Mesendoderm (in vitro differentiated cells): ENCODE measurements at regions not wholly inside any gene's neighbourhood (a gene's known extent, or its start where the extent isn't known, plus 50 kb on each side); places are given as distances from the start of the nearest gene placed in this dataset.

Experiments
- DNase-seq: peaks from one replicate; pipeline ENCODE4 v3.0.0; 2013
- H2AK5ac ChIP-seq: 2 replicates; pipeline ENCODE4 v1.6.1; 2013; ENCODE audit warnings: low read length, inconsistent platforms
- H2BK120ac ChIP-seq: 2 replicates; pipeline ENCODE4 v1.6.1; 2013; ENCODE audit warnings: low read depth, mild to moderate bottlenecking, low read length, moderate library complexity, mixed read lengths
- H2BK15ac ChIP-seq: replicated peaks from 2 replicates; pipeline ENCODE4 v1.6.1; 2013; ENCODE audit warnings: low read depth, mild to moderate bottlenecking, moderate library complexity
- H2BK5ac ChIP-seq: 2 replicates; pipeline ENCODE4 v1.6.1; 2013; ENCODE audit warnings: low read length, inconsistent platforms
- H3K18ac ChIP-seq: 2 replicates; pipeline ENCODE4 v1.6.1; 2013; ENCODE audit warnings: mild to moderate bottlenecking, low read length, mixed read lengths
- H3K23ac ChIP-seq: one replicate; pipeline ENCODE4 v1.6.1; 2013; ENCODE audit warnings: low read length
- H3K27ac ChIP-seq: 2 replicates; pipeline ENCODE4 v1.5.1; 2013; ENCODE audit warnings: low read depth, mild to moderate bottlenecking, inconsistent platforms, low read length, moderate library complexity
- H3K27me3 ChIP-seq: 2 replicates; pipeline ENCODE4 v1.6.1; 2013; ENCODE audit warnings: low read length, control low read depth, mild to moderate bottlenecking, inconsistent platforms; ENCODE audit not compliant: insufficient read depth, poor library complexity
- H3K36me3 ChIP-seq: 2 replicates; pipeline ENCODE4 v1.6.1; 2013; ENCODE audit warnings: low read length, inconsistent platforms; ENCODE audit not compliant: control insufficient read depth, insufficient read depth
- H3K4ac ChIP-seq: one replicate; pipeline ENCODE4 v1.6.1; 2013; ENCODE audit warnings: low read depth, mild to moderate bottlenecking, low read length, moderate library complexity
- H3K4me1 ChIP-seq: 2 replicates; pipeline ENCODE4 v1.6.1; 2013; ENCODE audit warnings: low read depth, low read length, inconsistent platforms; ENCODE audit not compliant: control insufficient read depth
- H3K4me2 ChIP-seq: 2 replicates; pipeline ENCODE4 v1.6.1; 2013; ENCODE audit warnings: low read length
- H3K4me3 ChIP-seq: 2 replicates; pipeline ENCODE4 v1.5.1; 2013; ENCODE audit warnings: mild to moderate bottlenecking, low read length
- H3K56ac ChIP-seq: one replicate; pipeline ENCODE4 v1.6.1; 2013; ENCODE audit warnings: low read length
- H3K79me1 ChIP-seq: 2 replicates; pipeline ENCODE4 v1.6.1; 2013; ENCODE audit warnings: low read length, inconsistent platforms
- H3K79me2 ChIP-seq: 2 replicates; pipeline ENCODE4 v1.6.1; 2013; ENCODE audit warnings: mild to moderate bottlenecking, low read length; ENCODE audit not compliant: control insufficient read depth, insufficient read depth
- H3K9ac ChIP-seq: 2 replicates; pipeline ENCODE4 v1.6.1; 2013; ENCODE audit warnings: low read length, inconsistent platforms
- H4K5ac ChIP-seq: one replicate; pipeline ENCODE4 v1.6.1; 2013; ENCODE audit warnings: low read length
- H4K8ac ChIP-seq: one replicate; pipeline ENCODE4 v1.6.1; 2013; ENCODE audit warnings: low read depth, mild to moderate bottlenecking, control low read depth, low read length, moderate library complexity
- WGBS: extraction: QIAGEN DNeasy Blood & Tissue Kit; methylation state at CpG from one replicate; pipeline ENCODE4 v1.1.7; 2013; ENCODE audit warnings: low lambda C conversion rate, missing lambda C conversion rate; ENCODE audit not compliant: insufficient coverage; ENCODE audit errors: extremely low coverage; 5-methylcytosine and 5-hydroxymethylcytosine counted together

GRCh38 chr15:69819371-69819770 is 278.3 kb downstream of the TLE3 start:
- no peak for DNase-seq
- H3K9ac ChIP-seq, result no peak overlapping the region
- no peak overlapping the region for H2BK120ac ChIP-seq
- H3K27me3 ChIP-seq, result no peaks in the 10 kb centered on the region
- no peak overlapping the region for H3K18ac ChIP-seq
- H3K4me3 ChIP-seq, result no peak overlapping the region
- H3K23ac ChIP-seq, result no peak overlapping the region
- H3K56ac ChIP-seq, result no peak overlapping the region
- no peak overlapping the region for H2AK5ac ChIP-seq
- H2BK5ac ChIP-seq, result no peak overlapping the region
- H3K79me2 ChIP-seq, result no peaks in the 10 kb centered on the region
- WGBS, result no CpG with 5 or more reads among the region's 3 CpGs
- H4K8ac ChIP-seq, result no peak overlapping the region
- H2BK15ac ChIP-seq, result no peak overlapping the region
- H3K4me2 ChIP-seq, result no peak overlapping the region
- no peaks in the 10 kb centered on the region for H3K36me3 ChIP-seq
- no peak overlapping the region for H3K4ac ChIP-seq
- H3K79me1 ChIP-seq, result no peaks in the 10 kb centered on the region
- H4K5ac ChIP-seq, result no peak overlapping the region
- H3K27ac ChIP-seq, result no peak overlapping the region
- peaks cover 8% of the 10 kb centered on the region for H3K4me1 ChIP-seq

GRCh38 chr15:69820819-69821218 is 276.9 kb downstream of the TLE3 start:
- H2BK5ac ChIP-seq, result no peak overlapping the region
- H3K4me1 ChIP-seq, result peaks cover 8% of the 10 kb centered on the region
- H3K27ac ChIP-seq, result peak overlapping the region; percentile 25
- WGBS, result no CpG with 5 or more reads among the region's 7 CpGs
- H3K27me3 ChIP-seq, result no peaks in the 10 kb centered on the region
- H3K4me3 ChIP-seq, result no peak overlapping the region
- no peak overlapping the region for H3K23ac ChIP-seq
- H3K4ac ChIP-seq, result no peak overlapping the region
- no peak overlapping the region for H2BK120ac ChIP-seq
- no peaks in the 10 kb centered on the region for H3K79me1 ChIP-seq
- H2BK15ac ChIP-seq, result no peak overlapping the region
- H4K8ac ChIP-seq, result no peak overlapping the region
- H3K56ac ChIP-seq, result peak overlapping the region; percentile 54
- no peak overlapping the region for H3K4me2 ChIP-seq
- H3K9ac ChIP-seq, result no peak overlapping the region
- H2AK5ac ChIP-seq, result no peak overlapping the region
- DNase-seq, result peak; percentile 96
- H3K79me2 ChIP-seq, result no peaks in the 10 kb centered on the region
- H4K5ac ChIP-seq, result no peak overlapping the region
- no peaks in the 10 kb centered on the region for H3K36me3 ChIP-seq
- H3K18ac ChIP-seq, result no peak overlapping the region

- Histone ChIP-seq H3K4me1 (peaks cover 14% of the 10 kb centered on the region), H4K5ac (no peak overlapping the region), H2BK15ac (no peak overlapping the region), H3K23ac (no peak overlapping the region), H2BK120ac (no peak overlapping the region), H3K36me3 (no peaks in the 10 kb centered on the region), H3K9ac (no peak overlapping the region), H3K56ac (no peak overlapping the region), H3K4me2 (no peak overlapping the region), H3K27me3 (no peaks in the 10 kb centered on the region), H2AK5ac (no peak overlapping the region), H3K79me2 (no peaks in the 10 kb centered on the region), H3K4me3 (no peak overlapping the region), H2BK5ac (no peak overlapping the region), H3K79me1 (no peaks in the 10 kb centered on the region), H3K4ac (no peak overlapping the region), H4K8ac (no peak overlapping the region), H3K27ac (no peak overlapping the region), H3K18ac (no peak overlapping the region)
- peak; percentile 40 for DNase-seq
- WGBS, result no CpG with 5 or more reads among the region's 8 CpGs
Measured at GRCh38 chr15:69823223-69823907, 274.4 kb downstream of the TLE3 start.

- H3K79me2 ChIP-seq, result no peaks in the 10 kb centered on the region
- H3K79me1 ChIP-seq, result no peaks in the 10 kb centered on the region
- no peaks in the 10 kb centered on the region for H3K27me3 ChIP-seq
- no CpG with 5 or more reads among the region's 9 CpGs for WGBS
- no peak overlapping the region for H4K8ac ChIP-seq
- peaks cover 14% of the 10 kb centered on the region for H3K4me1 ChIP-seq
- H3K56ac ChIP-seq, result no peak overlapping the region
- H2BK15ac ChIP-seq, result no peak overlapping the region
- no peak overlapping the region for H3K18ac ChIP-seq
- H4K5ac ChIP-seq, result no peak overlapping the region
- no peak overlapping the region for H3K4me3 ChIP-seq
- no peak overlapping the region for H3K23ac ChIP-seq
- H3K4ac ChIP-seq, result no peak overlapping the region
- no peak overlapping the region for H3K27ac ChIP-seq
- no peak for DNase-seq
- H3K4me2 ChIP-seq, result no peak overlapping the region
- H3K9ac ChIP-seq, result no peak overlapping the region
- H2BK5ac ChIP-seq, result no peak overlapping the region
- H2BK120ac ChIP-seq, result no peak overlapping the region
- H2AK5ac ChIP-seq, result no peak overlapping the region
- no peaks in the 10 kb centered on the region for H3K36me3 ChIP-seq
Measured at GRCh38 chr15:69824075-69824876, 273.4 kb downstream of the TLE3 start.

GRCh38 chr15:69824877-69825406 is 272.8 kb downstream of the TLE3 start:
- DNase-seq, result no peak
- Histone ChIP-seq H3K36me3 (no peaks in the 10 kb centered on the region), H3K79me1 (no peaks in the 10 kb centered on the region)

More at GRCh38 chr15:69824877-69825406, 272.8 kb downstream of the TLE3 start:
- Histone ChIP-seq H2BK15ac (no peak overlapping the region), H3K9ac (no peak overlapping the region), H4K8ac (no peak overlapping the region), H3K4ac (no peak overlapping the region), H3K4me2 (no peak overlapping the region), H3K4me1 (peaks cover 14% of the 10 kb centered on the region), H3K56ac (no peak overlapping the region), H3K79me2 (no peaks in the 10 kb centered on the region), H3K18ac (no peak overlapping the region), H2BK5ac (no peak overlapping the region), H2AK5ac (no peak overlapping the region), H3K23ac (no peak overlapping the region), H3K27me3 (no peaks in the 10 kb centered on the region), H2BK120ac (no peak overlapping the region), H3K27ac (no peak overlapping the region), H3K4me3 (no peak overlapping the region), H4K5ac (no peak overlapping the region)
- WGBS, result no CpG with 5 or more reads among the region's 2 CpGs
